Fibroblast of pulmonary artery (primary cell): ENCODE measurements at regions not wholly inside any gene's neighbourhood (a gene's known extent, or its start where the extent isn't known, plus 50 kb on each side); places are given as distances from the start of the nearest gene placed in this dataset.
"Not testable (repeated sequence)": the region's sequence is repeated elsewhere in the genome, so short reads cannot be mapped to it uniquely, and the experiment has no call there.

Source experiments
- DNase-seq: peaks from one replicate; pipeline ENCODE4 v3.0.0-alpha.2; 2010; ENCODE audit warnings: low read depth
- H3K4me3 ChIP-seq: replicated peaks from 2 replicates; pipeline ENCODE4 v1.5.1; 2011; ENCODE audit warnings: low read depth, mild to moderate bottlenecking, control low read depth, low read length, moderate library complexity
- CTCF ChIP-seq: IDR thresholded peaks from 2 replicates; pipeline ENCODE4 v1.5.1; 2011; ENCODE audit warnings: mild to moderate bottlenecking, control low read depth, low read length, inconsistent platforms; ENCODE audit errors: missing control alignments

- DNase-seq: no peak
- no peak for TF ChIP-seq CTCF
Observed at GRCh38 chr13:54699831-54700230, 1671.2 kb downstream of the OLFM4 start.

GRCh38 chr13:54705738-54706137 lies 1677.1 kb downstream of the OLFM4 start:
- no peak for TF ChIP-seq CTCF
- DNase-seq: no peak
- H3K4me3 ChIP-seq: no peak overlapping the region

More at GRCh38 chr13:54699831-54700230, 1671.2 kb downstream of the OLFM4 start:
- no peak overlapping the region for H3K4me3 ChIP-seq

GRCh38 chr13:54706336-54706735 lies 1677.7 kb downstream of the OLFM4 start:
- DNase-seq: no peak
- TF ChIP-seq CTCF: no peak
- H3K4me3 ChIP-seq: no peak overlapping the region

GRCh38 chr13:54709546-54709945 lies 1680.9 kb downstream of the OLFM4 start:
- no peak for DNase-seq
- TF ChIP-seq CTCF: no peak
- no peak overlapping the region for H3K4me3 ChIP-seq

DNA sequence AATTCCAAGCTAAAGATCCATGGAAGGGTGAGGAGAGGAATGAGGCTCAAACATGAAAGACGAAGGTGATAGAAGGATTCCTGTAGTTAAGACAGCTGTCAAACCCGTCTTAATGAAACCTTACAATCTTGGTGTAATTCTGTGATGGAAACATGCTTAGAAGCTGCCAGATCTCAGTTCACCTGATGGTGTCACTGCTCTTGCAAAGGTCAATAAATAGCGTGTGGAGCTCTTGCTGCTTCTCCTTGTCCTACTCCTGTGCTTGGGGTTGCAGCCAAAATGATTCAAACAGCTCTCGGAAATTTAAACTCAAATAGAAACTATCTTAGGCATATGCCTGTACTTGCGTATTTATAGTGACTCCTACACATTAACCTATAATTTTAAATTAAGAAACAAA lies 1705.0 kb downstream of the OLFM4 start:
- DNase-seq: no peak
- TF ChIP-seq CTCF: no peak
- no peak overlapping the region for H3K4me3 ChIP-seq

DNA sequence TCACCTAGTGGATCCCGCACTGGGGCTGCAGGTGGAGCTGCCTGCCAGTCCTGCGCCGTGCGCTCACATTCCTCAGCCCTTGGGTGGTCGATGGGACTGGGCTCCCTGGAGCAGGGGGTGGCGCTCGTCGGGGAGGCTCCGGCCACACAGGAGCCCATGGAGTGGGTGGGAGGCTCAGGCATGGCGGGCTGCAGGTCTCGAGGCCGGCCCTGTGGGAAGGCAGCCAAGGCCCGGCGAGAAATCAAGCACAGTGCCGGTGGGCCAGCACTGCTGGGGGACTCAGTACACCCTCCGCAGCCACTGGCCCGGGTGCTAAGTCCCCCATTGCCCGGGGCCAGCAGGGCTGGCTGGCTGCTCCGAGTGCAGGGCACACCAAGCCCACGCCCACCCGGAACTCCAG lies 1708.6 kb downstream of the OLFM4 start:
- H3K4me3 ChIP-seq, DNase-seq: not testable (repeated sequence)

GRCh38 chr13:54742984-54743383 lies 1714.4 kb downstream of the OLFM4 start:
- DNase-seq: no peak
- TF ChIP-seq CTCF: no peak
- H3K4me3 ChIP-seq: no peak overlapping the region

GRCh38 chr13:54744747-54745146 lies 1716.1 kb downstream of the OLFM4 start:
- no peak overlapping the region for H3K4me3 ChIP-seq
- no peak for TF ChIP-seq CTCF
- no peak for DNase-seq
